GM10248 (cell line): ENCODE measurements at regions not wholly inside any gene's neighbourhood (a gene's known extent, or its start where the extent isn't known, plus 50 kb on each side); places are given as distances from the start of the nearest gene placed in this dataset.
"Not testable (repeated sequence)": the region's sequence is repeated elsewhere in the genome, so short reads cannot be mapped to it uniquely, and the experiment has no call there.

Experiments
- CTCF ChIA-PET: fragments of 300-600 bp; sonication (Branson Sonifier 250); formaldehyde crosslinking; extraction: SDS; loops from one replicate; lab custom pipeline; 2021; ENCODE audit warnings: antibody characterized with exemption; lab: Yijun Ruan, JAX
- POLR2A ChIA-PET: fragments of 350-650 bp; sonication (Branson Sonifier 250); formaldehyde crosslinking; extraction: SDS; loops from one replicate; lab custom pipeline; 2020; ENCODE audit warnings: antibody characterized with exemption; lab: Yijun Ruan, JAX
- DNase-seq: peaks from one replicate; pipeline ENCODE4 v3.0.0; 2012; ENCODE audit errors: extremely low spot score
- TF ChIP-seq, protein P1 (sequence below): IDR thresholded peaks from 2 replicates; pipeline ENCODE4 v1.5.1; 2012; ENCODE audit warnings: mild to moderate bottlenecking, low read depth; ENCODE audit errors: extremely low read depth, missing control alignments, control extremely low read depth

DNA sequence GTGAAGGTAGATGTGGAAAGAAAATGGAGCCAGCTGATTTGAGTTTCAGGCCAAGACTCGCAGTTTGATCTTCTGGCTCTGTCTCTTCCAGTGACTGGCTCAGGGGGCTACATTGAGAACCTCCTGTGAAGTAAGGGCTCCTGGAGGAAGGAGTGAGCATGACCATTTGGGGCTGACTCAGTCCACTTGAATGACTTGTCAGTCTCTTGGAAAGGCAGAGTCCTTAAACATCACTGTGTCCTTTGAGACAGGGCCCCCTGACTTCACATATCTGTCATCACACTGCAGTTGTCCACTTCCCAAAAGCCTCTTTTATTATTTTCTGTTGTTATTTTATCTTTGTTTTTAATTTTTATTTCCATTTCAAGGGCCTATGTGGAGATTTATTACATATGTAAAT lies 204.6 kb upstream of the APCDD1 start:
- DNase-seq = no peak
- TF ChIP-seq, protein P1, sequence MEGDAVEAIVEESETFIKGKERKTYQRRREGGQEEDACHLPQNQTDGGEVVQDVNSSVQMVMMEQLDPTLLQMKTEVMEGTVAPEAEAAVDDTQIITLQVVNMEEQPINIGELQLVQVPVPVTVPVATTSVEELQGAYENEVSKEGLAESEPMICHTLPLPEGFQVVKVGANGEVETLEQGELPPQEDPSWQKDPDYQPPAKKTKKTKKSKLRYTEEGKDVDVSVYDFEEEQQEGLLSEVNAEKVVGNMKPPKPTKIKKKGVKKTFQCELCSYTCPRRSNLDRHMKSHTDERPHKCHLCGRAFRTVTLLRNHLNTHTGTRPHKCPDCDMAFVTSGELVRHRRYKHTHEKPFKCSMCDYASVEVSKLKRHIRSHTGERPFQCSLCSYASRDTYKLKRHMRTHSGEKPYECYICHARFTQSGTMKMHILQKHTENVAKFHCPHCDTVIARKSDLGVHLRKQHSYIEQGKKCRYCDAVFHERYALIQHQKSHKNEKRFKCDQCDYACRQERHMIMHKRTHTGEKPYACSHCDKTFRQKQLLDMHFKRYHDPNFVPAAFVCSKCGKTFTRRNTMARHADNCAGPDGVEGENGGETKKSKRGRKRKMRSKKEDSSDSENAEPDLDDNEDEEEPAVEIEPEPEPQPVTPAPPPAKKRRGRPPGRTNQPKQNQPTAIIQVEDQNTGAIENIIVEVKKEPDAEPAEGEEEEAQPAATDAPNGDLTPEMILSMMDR = no peak
- CTCF ChIA-PET = no interaction called here
- POLR2A ChIA-PET = no interaction called here

DNA sequence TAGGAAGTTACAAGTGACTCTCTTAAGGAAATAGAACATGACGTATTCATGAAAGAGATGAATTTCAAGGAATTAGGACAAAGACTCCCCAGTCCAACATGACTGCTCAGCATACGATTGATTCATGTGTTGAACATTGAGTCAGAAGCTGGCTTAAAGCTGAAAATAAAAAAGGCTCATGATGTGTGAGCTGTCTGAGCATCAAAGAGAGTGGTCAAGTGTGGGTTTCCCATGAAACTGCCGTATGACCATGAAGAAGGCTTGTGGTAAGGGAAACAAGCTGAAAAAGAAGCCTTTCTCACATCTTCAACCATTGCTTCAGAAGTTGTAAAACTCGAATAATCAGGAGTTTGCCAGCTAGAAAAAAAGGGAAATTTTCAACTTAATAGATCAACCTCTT lies 201.9 kb upstream of the APCDD1 start:
- ChIA-PET CTCF (interaction anchor here (0.9 to 2.7 kb wide), 5 partner anchors 10 to 38 kb away, joined by 4 to 11 read pairs (median 4); no protein-coding TSS in a partner anchor), POLR2A (no interaction called here)
- TF ChIP-seq, protein P1 = no peak
- no peak for DNase-seq

DNA sequence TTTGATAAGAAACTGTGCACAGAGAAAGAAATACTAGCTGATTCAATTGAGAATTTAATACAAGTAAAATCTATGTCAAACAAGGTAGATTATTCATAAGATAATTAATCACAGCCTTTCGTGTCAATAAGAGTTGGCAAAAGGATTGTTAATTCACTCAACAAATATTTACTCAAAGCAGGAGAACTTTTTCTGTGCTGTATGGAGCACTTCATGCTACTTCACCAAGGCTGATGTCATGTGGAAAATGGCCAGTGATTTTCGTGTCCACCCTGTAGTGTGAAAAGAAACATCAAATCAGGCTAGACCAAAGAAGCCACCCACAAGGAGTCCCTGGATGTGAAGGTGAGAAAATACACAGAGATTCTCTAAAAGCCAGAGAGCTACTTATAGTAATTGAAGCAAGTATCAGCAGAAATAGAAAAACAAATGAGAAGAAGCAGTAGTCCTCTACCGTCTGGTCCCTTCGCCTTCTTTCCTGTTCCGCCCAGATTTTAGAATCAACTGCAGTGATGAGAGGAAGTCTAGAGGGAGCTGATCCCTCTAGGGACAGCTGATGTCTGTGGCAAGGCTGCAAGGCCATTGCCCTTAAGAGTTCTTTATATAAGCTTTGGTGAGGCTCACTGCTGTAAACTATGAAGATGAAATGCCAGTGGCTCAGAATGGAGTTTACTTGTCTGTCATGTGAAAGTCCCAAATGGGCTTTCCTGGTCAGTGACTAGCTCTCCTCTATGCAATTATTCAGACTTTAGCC lies 201.3 kb upstream of the APCDD1 start:
- POLR2A ChIA-PET = no interaction called here
- no peak for DNase-seq
- TF ChIP-seq, protein P1 = no peak
- CTCF ChIA-PET = interaction anchor here (0.9 to 2.7 kb wide), 6 partner anchors 10 to 37 kb away, joined by 3 to 11 read pairs (median 4); no protein-coding TSS in a partner anchor

DNA sequence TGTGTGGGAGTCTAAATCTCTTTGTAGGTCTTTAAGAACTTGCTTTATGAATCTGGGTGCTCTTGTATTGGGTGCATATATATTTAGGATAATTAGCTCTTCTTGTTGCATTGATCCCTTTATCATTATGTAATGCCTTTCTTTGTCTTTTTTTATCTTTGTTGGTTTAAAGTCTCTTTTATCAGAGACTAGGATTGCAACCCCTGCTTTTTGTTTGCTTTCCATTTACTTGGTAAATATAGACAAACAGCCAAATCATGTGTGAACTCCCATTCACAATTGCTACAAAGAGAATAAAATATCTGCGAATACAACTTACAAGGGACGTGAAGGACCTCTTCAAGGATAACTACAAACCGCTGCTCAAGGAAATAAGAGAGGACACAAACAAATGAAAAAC lies 198.2 kb upstream of the APCDD1 start:
- DNase-seq = not testable (repeated sequence)

DNA sequence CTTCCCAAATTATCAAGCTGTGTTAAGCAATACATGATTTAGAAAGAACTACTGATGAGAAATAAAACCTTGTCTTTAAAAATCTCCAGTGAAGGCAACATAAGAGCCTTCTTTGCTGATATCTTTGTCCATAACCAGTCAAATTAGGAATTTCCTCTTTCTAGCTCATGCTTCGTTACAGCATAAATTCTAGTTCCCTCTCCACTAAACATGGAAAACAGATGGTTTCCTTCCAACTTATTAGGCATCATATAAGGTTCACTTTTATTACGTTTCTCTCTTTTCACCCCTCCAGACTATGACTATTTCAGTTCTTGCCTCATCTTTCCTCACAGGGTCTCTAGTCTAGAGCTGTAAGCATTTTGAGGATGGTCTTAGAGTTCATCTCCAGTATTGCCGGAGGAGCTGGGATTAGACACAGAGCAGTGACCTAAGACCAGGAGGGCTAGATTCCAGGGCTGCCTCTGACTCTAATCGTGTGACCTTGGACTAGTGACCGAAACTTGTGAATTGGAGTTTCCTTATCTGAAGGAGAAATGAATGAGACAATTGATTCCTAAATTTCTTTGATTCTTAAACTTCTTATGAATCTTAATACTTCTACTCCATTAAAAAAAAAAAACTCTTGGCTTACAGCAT lies 195.5 kb upstream of the APCDD1 start:
- POLR2A ChIA-PET = no interaction called here
- DNase-seq = no peak
- TF ChIP-seq, protein P1 = no peak
- CTCF ChIA-PET = interaction anchor here (1.2 kb wide), 1 partner anchor 11 kb away, joined by 3 read pairs; no protein-coding TSS in a partner anchor

More for the DNA sequence above, 198.2 kb upstream of the APCDD1 start:
- POLR2A ChIA-PET = not testable (repeated sequence)
- CTCF ChIA-PET = interaction anchor here (1.0 kb wide), 1 partner anchor 15 kb away, joined by 3 read pairs; no protein-coding TSS in a partner anchor

DNA sequence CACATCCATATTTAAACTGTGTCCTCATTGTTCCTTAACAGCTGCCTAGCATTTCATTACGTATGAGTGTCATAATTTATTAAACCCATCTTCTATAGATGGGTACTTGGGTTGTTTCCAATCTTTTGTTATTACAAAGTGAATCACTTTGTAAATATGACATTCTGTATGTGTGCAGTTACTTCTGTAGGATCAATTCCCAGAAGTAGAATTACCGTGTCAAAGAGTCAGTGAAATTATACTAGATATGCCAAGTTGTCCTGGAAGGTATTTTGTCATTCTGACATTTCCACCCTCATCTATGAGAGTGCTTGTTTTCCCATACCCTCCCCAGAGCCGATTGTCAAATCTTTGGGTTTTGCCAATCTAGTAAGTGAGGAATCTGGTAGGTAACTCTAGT lies 194.5 kb upstream of the APCDD1 start:
- no peak for DNase-seq
- CTCF ChIA-PET = interaction anchor here (0.9 to 1.2 kb wide), 2 partner anchors 9 kb away, joined by 3 read pairs; no protein-coding TSS in a partner anchor
- POLR2A ChIA-PET = no interaction called here

More for the DNA sequence above, 194.5 kb upstream of the APCDD1 start:
- TF ChIP-seq, protein P1 = no peak
